GM19025 (cell line): ENCODE measurements at regions not wholly inside any gene's neighbourhood (a gene's known extent, or its start where the extent isn't known, plus 50 kb on each side); places are given as distances from the start of the nearest gene placed in this dataset.

Experiments used
- ATAC-seq: cut with Tn5 transposase; IDR thresholded peaks from one replicate; pipeline ENCODE4 v1.9.1; 2021; ENCODE audit warnings: mild to moderate bottlenecking, low read depth, moderate library complexity; ENCODE audit not compliant: unreplicated experiment

- ATAC-seq: peak; percentile 36
Observed at GRCh38 chr18:38932752-38933151, 1367.2 kb upstream of the CELF4 start.

DNA sequence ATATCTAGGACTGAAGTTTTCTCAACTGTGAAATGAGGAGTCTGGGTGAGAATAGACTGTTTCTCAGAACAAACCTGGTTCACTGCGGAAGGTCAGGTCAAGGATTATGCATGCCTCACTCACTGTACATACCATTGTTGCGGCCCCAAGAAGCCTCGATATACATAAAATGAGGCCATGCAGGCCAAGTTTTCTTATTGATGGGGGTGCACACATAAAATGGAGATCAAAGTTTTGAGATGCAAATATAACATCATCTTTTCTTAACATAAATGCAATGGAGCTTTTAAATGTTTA, 1366.1 kb upstream of the CELF4 start:
- no peak for ATAC-seq

GRCh38 chr18:38930881-38931753, 1365.5 kb upstream of the CELF4 start:
- ATAC-seq: no peak

- no peak for ATAC-seq
Observed at GRCh38 chr18:38923540-38923939, 1357.9 kb upstream of the CELF4 start.

DNA sequence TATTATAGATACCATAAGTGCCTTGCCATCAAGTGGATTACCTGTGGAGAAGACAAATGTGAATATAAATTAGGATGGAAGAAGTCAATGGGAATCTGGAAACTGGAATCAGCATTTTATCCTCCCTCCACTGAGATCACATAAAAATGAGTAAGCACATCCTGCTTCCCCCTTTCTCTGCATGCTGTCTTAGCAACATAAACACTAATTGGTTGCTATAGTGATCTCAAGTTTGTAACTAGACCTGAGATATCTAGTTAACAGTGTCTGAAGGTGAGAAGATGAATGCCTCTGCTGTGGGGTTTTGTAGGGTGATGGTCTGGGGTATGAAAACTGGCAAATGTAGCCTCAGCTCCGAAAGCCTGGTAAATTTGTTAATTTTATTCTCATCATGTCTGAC, 1357.5 kb upstream of the CELF4 start:
- ATAC-seq: no peak

- ATAC-seq: no peak
Observed at GRCh38 chr18:38909972-38910371, 1344.4 kb upstream of the CELF4 start.

DNA sequence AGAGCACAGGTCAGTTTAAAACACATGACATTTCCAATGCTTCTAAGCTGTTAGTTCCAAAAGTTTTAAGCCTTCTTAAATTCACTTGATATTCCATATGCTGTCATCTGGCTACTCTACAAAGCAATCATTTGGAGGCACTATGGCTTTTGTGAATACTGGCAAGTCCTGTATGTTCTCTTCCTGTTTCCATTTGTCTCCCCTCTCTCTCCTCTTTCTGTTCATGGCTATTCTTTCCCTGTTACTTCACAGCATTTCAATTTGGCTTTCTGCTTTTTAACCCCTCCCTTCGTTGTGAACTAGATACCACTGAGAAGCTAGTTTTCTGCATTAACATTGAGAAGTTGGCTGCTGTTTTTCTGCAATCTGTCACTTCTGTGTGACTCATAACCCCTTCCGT, 1337.2 kb upstream of the CELF4 start:
- no peak for ATAC-seq

- ATAC-seq: no peak
Observed at GRCh38 chr18:38900445-38900844, 1334.8 kb upstream of the CELF4 start.

GRCh38 chr18:38900031-38900430, 1334.4 kb upstream of the CELF4 start:
- no peak for ATAC-seq

GRCh38 chr18:38899252-38899651, 1333.7 kb upstream of the CELF4 start:
- ATAC-seq: no peak

GRCh38 chr18:38898167-38898566, 1332.6 kb upstream of the CELF4 start:
- ATAC-seq: no peak

GRCh38 chr18:38895560-38895959, 1330.0 kb upstream of the CELF4 start:
- ATAC-seq: no peak

GRCh38 chr18:38887671-38888020, 1322.0 kb upstream of the CELF4 start:
- no peak for ATAC-seq

GRCh38 chr18:38886861-38887670, 1321.5 kb upstream of the CELF4 start:
- no peak for ATAC-seq

DNA sequence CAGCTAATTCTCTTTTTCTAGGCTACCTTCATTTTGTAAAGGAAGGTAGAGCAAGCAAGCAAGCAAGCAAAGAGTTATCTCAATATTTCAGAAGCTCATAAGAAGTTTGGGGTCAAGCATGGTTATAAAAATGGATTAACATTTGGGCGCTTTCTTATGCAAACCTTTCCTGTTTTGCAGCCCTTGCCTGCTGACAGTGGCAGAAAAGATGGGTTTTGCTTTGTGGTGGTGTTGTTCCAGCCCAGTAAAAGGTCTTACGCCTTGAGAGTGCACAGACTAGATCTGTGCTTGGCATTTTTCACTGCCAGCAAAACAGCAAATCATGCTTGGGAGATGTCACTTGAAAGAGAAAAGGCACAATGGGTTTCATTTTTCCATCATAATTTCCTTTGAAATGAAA, 1320.6 kb upstream of the CELF4 start:
- ATAC-seq: no peak

DNA sequence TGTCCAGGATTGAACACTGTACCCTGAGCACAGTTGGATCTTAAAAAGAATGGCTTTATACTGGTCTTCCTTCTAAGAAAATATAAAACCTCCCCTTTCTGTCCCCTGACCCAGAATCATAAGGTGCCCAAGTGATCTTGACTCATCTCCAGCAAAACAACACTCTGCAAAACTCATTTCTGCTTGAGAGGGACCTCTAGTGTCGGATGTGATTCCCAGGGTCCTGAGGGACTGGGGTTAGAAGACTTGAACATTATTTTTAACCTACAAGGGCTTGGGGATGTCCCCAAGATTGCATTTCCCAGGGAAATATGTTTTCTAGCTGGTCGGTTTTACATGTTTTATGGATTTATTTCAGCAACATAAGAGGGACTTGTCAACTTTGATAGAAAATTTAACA, 1318.5 kb upstream of the CELF4 start:
- ATAC-seq: no peak

GRCh38 chr18:38883111-38883510, 1317.5 kb upstream of the CELF4 start:
- ATAC-seq: no peak

DNA sequence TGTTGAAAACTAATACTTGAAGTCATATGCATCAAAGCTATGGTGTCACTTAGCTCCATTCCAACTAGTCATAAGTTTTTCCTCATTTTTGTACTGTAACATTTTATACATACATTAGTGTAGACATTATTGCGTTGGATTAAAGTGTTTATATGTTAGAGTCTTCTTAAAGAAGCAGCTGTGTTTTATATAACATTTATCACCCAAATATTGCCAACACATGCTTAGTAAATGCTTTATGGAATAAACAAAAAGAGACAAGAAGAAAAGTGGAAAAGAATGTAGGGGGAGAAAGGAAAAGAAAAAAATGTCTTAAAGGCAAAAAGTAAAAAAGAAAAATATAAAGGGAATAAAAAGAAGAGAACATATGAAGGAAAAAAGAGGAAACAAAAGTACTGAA, 1314.3 kb upstream of the CELF4 start:
- no peak for ATAC-seq

GRCh38 chr18:38872342-38872741, 1306.7 kb upstream of the CELF4 start:
- ATAC-seq: no peak

- ATAC-seq: no peak
Observed at GRCh38 chr18:38868757-38869156, 1303.2 kb upstream of the CELF4 start.

DNA sequence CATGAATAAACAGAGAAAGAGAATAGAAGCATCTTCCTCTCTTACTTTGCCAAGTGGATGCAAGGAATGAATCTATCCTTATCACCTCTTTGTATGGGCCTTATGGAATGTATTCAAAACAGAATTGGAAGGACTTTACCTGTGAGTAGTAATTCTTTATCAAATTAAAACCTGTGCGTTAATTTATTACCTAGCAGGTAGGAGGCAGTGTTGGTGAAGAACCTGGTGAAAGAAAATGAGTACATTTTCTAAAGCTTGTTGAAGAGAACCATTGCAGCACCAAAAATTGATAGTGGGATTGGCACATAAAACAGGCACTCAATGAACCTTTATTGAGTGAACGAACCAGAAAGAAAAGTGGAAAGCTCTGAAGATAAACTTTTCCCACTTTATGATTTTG, 1302.1 kb upstream of the CELF4 start:
- no peak for ATAC-seq

DNA sequence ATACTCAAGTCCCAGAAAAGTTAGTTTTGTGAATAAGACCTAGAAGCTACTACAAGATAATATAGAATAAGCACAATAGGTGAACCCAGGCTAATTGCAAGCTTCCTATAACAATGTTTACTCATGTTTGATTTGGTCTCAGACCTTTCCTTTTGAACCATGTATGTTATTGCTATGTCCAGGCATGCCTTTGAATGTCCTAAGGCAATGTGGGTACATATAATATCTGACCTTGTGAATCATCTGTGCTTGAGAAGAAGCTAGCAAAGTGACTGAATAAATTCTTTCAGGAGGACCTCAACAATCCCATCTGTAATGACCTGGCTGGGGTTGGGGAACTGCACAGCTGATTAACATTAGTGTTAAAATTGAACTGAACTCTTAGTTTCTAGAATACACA, 1285.9 kb upstream of the CELF4 start:
- ATAC-seq: no peak
